ENCODE measurements at regions not wholly inside any gene's neighbourhood (a gene's known extent, or its start where the extent isn't known, plus 50 kb on each side); places are given as distances from the start of the nearest gene placed in this dataset.
"Not testable (repeated sequence)": the region's sequence is repeated elsewhere in the genome, so short reads cannot be mapped to it uniquely, and the experiment has no call there.

GRCh38 chr7:12493407-12493806 lies 77.1 kb upstream of the SCIN start:
- TF ChIP-seq, protein P1, sequence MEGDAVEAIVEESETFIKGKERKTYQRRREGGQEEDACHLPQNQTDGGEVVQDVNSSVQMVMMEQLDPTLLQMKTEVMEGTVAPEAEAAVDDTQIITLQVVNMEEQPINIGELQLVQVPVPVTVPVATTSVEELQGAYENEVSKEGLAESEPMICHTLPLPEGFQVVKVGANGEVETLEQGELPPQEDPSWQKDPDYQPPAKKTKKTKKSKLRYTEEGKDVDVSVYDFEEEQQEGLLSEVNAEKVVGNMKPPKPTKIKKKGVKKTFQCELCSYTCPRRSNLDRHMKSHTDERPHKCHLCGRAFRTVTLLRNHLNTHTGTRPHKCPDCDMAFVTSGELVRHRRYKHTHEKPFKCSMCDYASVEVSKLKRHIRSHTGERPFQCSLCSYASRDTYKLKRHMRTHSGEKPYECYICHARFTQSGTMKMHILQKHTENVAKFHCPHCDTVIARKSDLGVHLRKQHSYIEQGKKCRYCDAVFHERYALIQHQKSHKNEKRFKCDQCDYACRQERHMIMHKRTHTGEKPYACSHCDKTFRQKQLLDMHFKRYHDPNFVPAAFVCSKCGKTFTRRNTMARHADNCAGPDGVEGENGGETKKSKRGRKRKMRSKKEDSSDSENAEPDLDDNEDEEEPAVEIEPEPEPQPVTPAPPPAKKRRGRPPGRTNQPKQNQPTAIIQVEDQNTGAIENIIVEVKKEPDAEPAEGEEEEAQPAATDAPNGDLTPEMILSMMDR (IDR thresholded peaks at IDR 0.05; ENCODE audit: insufficient read depth, low read depth, low read length, missing control alignments): no peak
- H3K4me3 ChIP-seq (ENCODE audit: low read length): no peak overlapping the region
- DNase-seq (ENCODE audit: low read depth): peak; percentile 49

DNA sequence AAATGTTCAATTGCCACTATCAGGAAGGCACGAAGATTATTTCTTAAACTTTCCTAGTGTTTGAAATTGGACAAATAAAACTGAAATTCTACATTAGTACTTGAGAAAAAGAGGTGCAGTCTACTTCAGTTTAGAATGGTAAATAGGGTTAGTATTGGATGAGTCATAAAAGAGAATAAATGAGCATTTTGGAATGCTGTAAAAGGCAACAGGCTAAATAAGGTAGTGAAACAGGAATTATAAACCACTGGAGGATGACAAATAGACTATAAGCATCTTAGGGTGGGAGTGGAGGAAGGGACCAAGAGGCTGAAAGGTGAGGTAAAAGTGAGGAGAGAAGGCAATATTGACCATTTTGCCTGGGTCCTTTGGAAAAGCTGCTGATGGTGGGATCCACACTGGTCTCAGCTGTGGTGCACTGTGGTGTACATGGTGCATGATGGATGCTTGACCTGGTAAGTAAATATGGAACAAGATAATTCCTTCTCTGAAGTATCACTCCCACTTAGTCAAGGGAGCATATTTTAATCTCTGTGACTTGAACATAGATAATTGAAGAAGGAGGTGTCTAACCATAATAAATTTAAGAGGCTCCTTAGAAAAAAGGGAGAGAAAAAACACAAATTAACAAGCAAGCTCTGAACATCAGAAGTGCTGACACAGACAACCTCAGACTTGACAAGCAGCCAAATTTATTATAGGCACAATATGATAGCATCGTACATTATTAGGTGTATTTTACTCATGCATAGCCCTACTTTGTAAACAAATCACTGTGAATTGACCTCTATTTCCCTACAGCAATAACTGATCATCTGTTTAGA lies 76.4 kb upstream of the SCIN start:
- DNase-seq (ENCODE audit: low read depth): no peak
- H3K4me3 ChIP-seq (ENCODE audit: low read length): no peak overlapping the region
- TF ChIP-seq, protein P1 (IDR thresholded peaks at IDR 0.05; ENCODE audit: insufficient read depth, low read depth, low read length, missing control alignments): no peak

DNA sequence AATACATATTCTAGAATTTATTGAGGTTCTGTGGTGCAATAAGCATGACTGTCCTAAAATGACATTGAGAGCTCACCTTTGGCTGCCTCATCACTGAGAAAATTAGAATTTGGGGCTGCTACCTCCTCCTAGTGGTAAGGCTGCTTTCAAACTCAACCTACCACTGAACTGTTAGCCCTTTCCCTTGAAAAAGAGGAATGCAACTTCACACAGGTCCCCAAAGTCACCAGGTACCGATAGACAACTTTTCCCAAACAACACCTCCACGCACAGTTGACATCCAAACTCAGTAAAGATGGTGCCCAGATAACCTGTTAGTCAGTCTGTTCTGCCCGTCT lies 75.9 kb upstream of the SCIN start:
- no peak overlapping the region for H3K4me3 ChIP-seq (ENCODE audit: low read length)
- no peak for DNase-seq (ENCODE audit: low read depth)
- TF ChIP-seq, protein P1 (IDR thresholded peaks at IDR 0.05; ENCODE audit: insufficient read depth, low read depth, low read length, missing control alignments): peak; percentile 13

GRCh38 chr7:12496901-12497674 lies 73.4 kb upstream of the SCIN start:
- peak; percentile 56 for DNase-seq (ENCODE audit: low read depth)

GRCh38 chr7:12504149-12504548 lies 66.4 kb upstream of the SCIN start:
- TF ChIP-seq, protein P1 (IDR thresholded peaks at IDR 0.05; ENCODE audit: insufficient read depth, low read depth, low read length, missing control alignments): no peak
- H3K4me3 ChIP-seq (ENCODE audit: low read length): no peak overlapping the region
- no peak for DNase-seq (ENCODE audit: low read depth)

More at GRCh38 chr7:12496901-12497674, 73.4 kb upstream of the SCIN start:
- not testable (repeated sequence) for H3K4me3 ChIP-seq (ENCODE audit: low read length)

- no peak for DNase-seq (ENCODE audit: low read depth)
- H3K4me3 ChIP-seq (ENCODE audit: low read length): no peak overlapping the region
- TF ChIP-seq, protein P1 (IDR thresholded peaks at IDR 0.05; ENCODE audit: insufficient read depth, low read depth, low read length, missing control alignments): no peak
Observed at GRCh38 chr7:12508005-12508404, 62.5 kb upstream of the SCIN start.

DNA sequence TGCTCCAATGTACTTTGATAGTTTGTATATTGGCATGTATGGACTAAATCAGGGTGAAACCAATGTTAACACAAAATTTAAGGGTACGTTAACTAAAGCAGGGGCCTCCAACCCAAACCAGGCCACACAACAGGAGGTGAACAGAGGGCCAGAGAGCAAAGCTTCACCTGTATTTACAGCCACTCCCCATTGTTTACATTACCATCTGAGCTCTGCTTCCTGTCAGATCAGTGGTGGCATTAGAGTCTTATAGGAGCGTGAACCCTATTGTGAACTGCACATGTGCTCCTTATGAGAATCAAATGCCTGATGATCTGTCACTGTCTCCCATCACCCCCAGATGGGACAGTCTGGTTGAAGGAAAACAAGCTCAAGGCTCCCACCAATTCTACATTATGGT lies 62.0 kb upstream of the SCIN start:
- no peak overlapping the region for H3K4me3 ChIP-seq (ENCODE audit: low read length)
- TF ChIP-seq, protein P1 (IDR thresholded peaks at IDR 0.05; ENCODE audit: insufficient read depth, low read depth, low read length, missing control alignments): no peak
- no peak for DNase-seq (ENCODE audit: low read depth)

All from epithelial cell of esophagus (primary cell).